Neutrophil (primary cell): ENCODE measurements at regions not wholly inside any gene's neighbourhood (a gene's known extent, or its start where the extent isn't known, plus 50 kb on each side); places are given as distances from the start of the nearest gene placed in this dataset.

Experiments used
- H3K27ac ChIP-seq: fragments of 200-600 bp; sonication (generic); 2 replicates; pipeline ENCODE4 v1.5.1; 2016; ENCODE audit warnings: mild to moderate bottlenecking, moderate library complexity
- H3K27me3 ChIP-seq: fragments of 200-600 bp; sonication (generic); 2 replicates; pipeline ENCODE4 v1.6.0; 2016; ENCODE audit warnings: mild to moderate bottlenecking
- H3K36me3 ChIP-seq: fragments of 200-600 bp; sonication (generic); 2 replicates; pipeline ENCODE4 v1.5.1; 2017
- H3K4me1 ChIP-seq, 2 experiments: fragments of 200-600 bp in 1 of 2; sonication (generic) in 1 of 2; 1 replicate in 1 of 2; 2 replicates in 1 of 2; pipeline versions ENCODE4 v1.5.1 to v1.6.1; 2013 to 2016; ENCODE audit warnings: low read depth in 1 of 2, low read length in 1 of 2, mild to moderate bottlenecking in 1 of 2, moderate library complexity in 1 of 2; ENCODE audit not compliant: control insufficient read depth in 1 of 2, insufficient read depth in 1 of 2
- H3K4me3 ChIP-seq, 2 experiments: fragments of 200-600 bp in 1 of 2; sonication (generic) in 1 of 2; 1 replicate in 1 of 2; 2 replicates in 1 of 2; pipeline ENCODE4 v1.5.1; 2013 to 2016; ENCODE audit warnings: low read depth in 1 of 2, low read length in 1 of 2, mild to moderate bottlenecking in 1 of 2, moderate library complexity in 1 of 2
- H3K9me3 ChIP-seq: fragments of 200-600 bp; sonication (generic); 2 replicates; pipeline ENCODE4 v1.5.1; 2016
- TF ChIP-seq, protein P1 (sequence below): fragments of 200-600 bp; sonication (generic); IDR thresholded peaks from 2 replicates; pipeline ENCODE4 v1.5.1; 2016; ENCODE audit warnings: antibody characterized with exemption

DNA sequence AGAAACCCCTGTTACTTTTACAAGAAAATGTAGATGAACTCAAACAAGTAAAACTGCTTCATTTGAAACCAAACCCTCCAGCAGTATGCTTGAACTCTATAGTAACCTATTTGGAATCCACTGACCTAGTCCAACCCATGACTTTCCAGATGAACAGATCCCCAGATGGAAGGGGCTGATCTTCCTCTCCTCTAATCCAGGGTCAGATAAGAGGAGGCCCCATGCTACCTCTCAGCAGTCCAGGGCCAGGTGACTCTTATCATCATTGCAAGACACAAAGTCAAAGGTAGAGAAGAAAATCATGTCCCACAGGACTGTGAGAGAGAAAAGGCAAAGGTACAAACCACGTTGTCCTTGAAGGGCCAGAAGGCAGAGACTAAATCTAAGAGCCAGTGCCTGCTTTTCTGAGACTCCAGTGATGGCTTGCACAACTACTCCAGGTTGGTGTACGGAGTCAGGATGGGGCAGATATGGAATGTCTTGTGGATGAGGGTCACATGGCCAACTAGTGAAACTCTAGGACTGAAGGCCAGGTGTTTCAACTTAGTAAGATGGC is 81.4 kb upstream of the MYLIP start:
- Histone ChIP-seq H3K4me3 (no peak overlapping the region), H3K4me1 (no peaks in the 10 kb centered on the region), H3K9me3 (no peaks in the 10 kb centered on the region), H3K27me3 (no peaks in the 10 kb centered on the region), H3K36me3 (no peaks in the 10 kb centered on the region), H3K27ac (no peak overlapping the region)
- TF ChIP-seq, protein P1, sequence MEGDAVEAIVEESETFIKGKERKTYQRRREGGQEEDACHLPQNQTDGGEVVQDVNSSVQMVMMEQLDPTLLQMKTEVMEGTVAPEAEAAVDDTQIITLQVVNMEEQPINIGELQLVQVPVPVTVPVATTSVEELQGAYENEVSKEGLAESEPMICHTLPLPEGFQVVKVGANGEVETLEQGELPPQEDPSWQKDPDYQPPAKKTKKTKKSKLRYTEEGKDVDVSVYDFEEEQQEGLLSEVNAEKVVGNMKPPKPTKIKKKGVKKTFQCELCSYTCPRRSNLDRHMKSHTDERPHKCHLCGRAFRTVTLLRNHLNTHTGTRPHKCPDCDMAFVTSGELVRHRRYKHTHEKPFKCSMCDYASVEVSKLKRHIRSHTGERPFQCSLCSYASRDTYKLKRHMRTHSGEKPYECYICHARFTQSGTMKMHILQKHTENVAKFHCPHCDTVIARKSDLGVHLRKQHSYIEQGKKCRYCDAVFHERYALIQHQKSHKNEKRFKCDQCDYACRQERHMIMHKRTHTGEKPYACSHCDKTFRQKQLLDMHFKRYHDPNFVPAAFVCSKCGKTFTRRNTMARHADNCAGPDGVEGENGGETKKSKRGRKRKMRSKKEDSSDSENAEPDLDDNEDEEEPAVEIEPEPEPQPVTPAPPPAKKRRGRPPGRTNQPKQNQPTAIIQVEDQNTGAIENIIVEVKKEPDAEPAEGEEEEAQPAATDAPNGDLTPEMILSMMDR: no peak

DNA sequence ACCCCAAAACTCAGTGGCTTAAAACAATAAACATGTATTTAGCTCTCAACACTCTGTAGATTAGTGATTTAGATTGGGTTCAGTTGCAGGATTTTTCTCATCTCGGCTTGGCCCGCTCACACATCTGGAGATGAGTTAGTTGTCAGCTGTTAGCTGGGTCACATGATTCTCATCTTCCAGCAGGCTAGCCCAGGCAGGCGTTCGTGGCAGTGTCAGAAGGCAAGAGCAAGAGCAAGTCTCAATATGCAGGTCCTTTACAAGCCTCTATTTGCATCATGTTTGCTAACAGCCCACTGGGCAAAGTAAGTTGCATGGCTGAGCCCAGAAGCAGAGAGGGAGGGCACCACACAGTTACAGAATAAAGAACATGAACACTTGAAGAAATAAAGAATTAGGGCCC is 83.6 kb upstream of the MYLIP start:
- TF ChIP-seq, protein P1: no peak
- H3K36me3 ChIP-seq: no peaks in the 10 kb centered on the region
- no peaks in the 10 kb centered on the region for H3K9me3 ChIP-seq

DNA sequence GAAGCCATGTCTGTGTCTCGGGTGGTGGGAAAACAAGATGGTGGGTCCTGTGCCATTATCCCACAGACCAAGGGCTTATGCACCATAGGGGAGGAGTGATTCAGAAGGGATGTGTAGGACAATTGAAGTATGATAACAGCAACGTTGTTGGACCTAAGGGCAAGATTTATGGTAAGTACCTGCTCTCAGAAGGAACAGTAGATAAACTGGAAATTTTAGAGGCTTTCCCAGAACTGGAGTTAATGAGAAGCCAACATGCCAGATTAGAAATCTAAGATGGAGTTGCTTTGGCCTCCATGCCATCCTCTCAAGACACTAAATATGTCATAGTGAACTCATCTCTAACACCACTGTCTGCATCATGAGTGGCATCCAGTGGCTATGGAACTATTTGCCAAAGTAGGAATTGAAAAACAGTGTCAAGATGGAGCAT is 84.7 kb upstream of the MYLIP start:
- Histone ChIP-seq H3K9me3 (no peaks in the 10 kb centered on the region), H3K4me3 (no peak overlapping the region), H3K27me3 (no peaks in the 10 kb centered on the region), H3K27ac (no peak overlapping the region), H3K36me3 (no peaks in the 10 kb centered on the region), H3K4me1 (no peaks in the 10 kb centered on the region)
- TF ChIP-seq, protein P1: no peak

More for the DNA sequence above, 83.6 kb upstream of the MYLIP start:
- Histone ChIP-seq H3K27ac (no peak overlapping the region), H3K4me1 (no peaks in the 10 kb centered on the region), H3K27me3 (no peaks in the 10 kb centered on the region), H3K4me3 (no peak overlapping the region)

DNA sequence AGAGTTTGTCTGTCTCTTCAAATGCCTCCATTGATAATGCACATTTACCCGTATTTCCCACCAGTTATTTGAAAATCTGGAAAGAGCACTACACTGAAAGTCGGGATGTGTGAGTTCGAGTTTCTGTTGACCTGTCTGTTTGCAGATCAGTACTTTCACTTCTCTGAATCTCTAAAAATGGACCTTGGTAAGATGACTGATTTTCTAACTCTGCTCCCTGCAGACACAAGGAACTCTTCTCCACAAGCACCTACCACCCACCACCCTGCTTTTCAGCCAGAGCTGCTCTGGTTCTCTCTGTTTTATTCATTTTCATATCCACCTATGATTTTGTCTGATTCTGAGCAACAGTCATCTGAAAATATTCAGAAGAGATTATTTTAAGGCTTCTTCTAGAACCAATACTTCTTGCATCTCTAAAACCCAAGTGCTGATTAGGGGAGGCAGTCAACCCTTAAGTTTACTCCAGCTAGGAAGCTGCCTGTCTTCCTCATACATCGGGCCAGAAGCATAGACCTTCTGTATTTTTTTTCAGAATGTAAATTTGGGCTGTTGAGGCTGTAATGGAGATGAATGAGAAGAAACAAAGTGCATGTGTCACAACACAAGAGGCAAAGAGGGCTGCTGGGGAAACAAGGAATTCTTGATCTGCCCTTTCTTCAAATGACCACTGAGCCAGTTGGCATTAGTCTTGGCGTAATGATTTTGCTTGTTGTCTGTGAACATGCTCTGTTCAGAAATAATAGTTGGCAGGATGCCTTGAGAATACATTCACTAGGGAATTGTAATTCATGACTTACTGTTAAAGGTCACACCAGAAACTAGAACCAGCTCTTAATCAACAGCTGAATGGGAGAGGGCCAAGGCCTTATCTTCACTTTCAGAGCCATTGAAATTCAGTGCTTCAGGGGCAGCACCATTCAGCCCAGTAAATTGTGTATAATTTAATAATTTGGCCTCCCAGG is 85.4 kb upstream of the MYLIP start:
- H3K4me3 ChIP-seq: no peak overlapping the region
- H3K27me3 ChIP-seq: no peaks in the 10 kb centered on the region
- H3K27ac ChIP-seq: no peak overlapping the region
- TF ChIP-seq, protein P1: no peak
- H3K9me3 ChIP-seq: no peaks in the 10 kb centered on the region
- no peaks in the 10 kb centered on the region for H3K4me1 ChIP-seq
- no peaks in the 10 kb centered on the region for H3K36me3 ChIP-seq

DNA sequence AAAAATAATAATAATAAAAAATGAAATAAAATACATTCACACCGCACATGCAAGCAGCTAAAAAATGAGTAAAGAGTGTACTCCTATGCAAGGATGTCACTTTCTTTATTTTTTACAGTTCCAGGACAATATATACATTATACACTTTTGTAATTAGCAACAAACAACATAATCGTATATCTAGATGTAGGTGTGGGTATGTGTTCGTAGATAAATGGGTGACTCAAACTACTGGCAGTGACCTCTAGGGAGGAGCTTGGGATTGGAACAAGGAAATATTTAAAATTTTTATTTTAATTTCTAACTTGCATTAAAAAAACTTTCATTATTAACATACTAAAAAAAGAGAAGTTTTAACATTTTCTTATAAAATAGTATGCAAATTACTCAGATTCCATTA is 86.1 kb upstream of the MYLIP start:
- no peaks in the 10 kb centered on the region for H3K9me3 ChIP-seq
- TF ChIP-seq, protein P1: no peak
- no peaks in the 10 kb centered on the region for H3K4me1 ChIP-seq
- no peak overlapping the region for H3K27ac ChIP-seq
- H3K36me3 ChIP-seq: no peaks in the 10 kb centered on the region
- no peaks in the 10 kb centered on the region for H3K27me3 ChIP-seq
- H3K4me3 ChIP-seq: no peak overlapping the region
